ENCODE measurements at regions not wholly inside any gene's neighbourhood (a gene's known extent, or its start where the extent isn't known, plus 50 kb on each side); places are given as distances from the start of the nearest gene placed in this dataset.

DNA sequence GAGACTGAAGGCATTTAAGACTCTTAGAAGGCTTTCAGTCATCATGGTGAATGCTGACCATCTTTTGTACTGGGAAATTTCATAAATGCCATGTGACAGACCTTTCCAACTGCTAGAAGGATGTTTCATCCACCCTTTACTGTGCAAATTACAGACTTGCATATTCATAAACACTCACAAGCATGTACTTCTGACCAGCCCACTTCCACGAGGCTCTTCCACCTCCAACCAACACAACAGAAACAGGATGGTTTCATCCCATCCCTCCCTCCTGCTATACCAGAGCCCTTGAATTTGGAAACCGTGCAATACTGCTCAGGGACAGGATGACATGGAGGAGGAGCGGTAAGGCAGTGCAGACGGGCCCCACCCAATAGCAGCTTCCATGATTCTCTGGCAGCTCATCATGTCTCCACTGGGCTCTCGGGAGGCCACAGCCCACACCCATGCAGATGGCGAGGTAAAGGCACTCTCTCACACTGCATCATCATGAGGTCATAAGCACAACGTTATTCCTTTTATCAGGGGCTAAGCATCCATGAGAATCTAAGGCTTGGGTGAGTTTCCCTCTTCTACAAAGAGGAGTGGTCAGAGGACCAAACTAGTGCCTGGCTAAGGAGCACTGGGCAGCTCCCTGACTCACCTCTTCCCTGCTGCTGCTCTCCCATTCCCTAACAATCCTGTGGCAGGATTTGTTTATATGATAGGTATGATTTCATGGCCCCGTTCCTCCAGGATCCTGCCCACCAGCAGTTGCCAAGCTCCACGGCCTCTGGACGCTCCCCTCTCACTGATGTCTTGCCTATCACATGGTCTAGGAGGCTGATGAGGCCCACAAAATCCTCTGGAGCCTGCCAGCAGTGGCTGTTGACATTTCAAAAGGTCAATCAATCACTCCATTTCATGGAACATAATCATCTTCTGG lies 94.4 kb upstream of the FSTL4 start:
- no peak for TF ChIP-seq POLR2A (IDR thresholded peaks at IDR 0.05)
- TF ChIP-seq, protein P1, sequence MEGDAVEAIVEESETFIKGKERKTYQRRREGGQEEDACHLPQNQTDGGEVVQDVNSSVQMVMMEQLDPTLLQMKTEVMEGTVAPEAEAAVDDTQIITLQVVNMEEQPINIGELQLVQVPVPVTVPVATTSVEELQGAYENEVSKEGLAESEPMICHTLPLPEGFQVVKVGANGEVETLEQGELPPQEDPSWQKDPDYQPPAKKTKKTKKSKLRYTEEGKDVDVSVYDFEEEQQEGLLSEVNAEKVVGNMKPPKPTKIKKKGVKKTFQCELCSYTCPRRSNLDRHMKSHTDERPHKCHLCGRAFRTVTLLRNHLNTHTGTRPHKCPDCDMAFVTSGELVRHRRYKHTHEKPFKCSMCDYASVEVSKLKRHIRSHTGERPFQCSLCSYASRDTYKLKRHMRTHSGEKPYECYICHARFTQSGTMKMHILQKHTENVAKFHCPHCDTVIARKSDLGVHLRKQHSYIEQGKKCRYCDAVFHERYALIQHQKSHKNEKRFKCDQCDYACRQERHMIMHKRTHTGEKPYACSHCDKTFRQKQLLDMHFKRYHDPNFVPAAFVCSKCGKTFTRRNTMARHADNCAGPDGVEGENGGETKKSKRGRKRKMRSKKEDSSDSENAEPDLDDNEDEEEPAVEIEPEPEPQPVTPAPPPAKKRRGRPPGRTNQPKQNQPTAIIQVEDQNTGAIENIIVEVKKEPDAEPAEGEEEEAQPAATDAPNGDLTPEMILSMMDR (IDR thresholded peaks at IDR 0.05): no peak

Data from adrenal gland (tissue), 5 donors.